Activated naive CD4-positive, alpha-beta T cell treated with anti-CD3 and anti-CD28 coated beads for 36 hours (primary cell): ENCODE measurements at regions not wholly inside any gene's neighbourhood (a gene's known extent, or its start where the extent isn't known, plus 50 kb on each side); places are given as distances from the start of the nearest gene placed in this dataset.

Source experiments
- CTCF ChIA-PET: fragments of 350-600 bp; sonication (Branson Sonifier 250); formaldehyde crosslinking; loops from one replicate; lab custom pipeline; 2021; ENCODE audit warnings: antibody characterized with exemption; lab: Charles Lee
- DNase-seq: peaks from one replicate; pipeline ENCODE4 v3.0.0-alpha.2; 2020
- H3K27ac Mint-ChIP-seq: one replicate; pipeline ENCODE4 v1.8.0; 2021; ENCODE audit warnings: mild to moderate bottlenecking, mixed read lengths
- H3K27me3 Mint-ChIP-seq: one replicate; pipeline ENCODE4 v1.8.0; 2021; ENCODE audit warnings: low read depth, mixed read lengths
- H3K36me3 Mint-ChIP-seq: one replicate; pipeline ENCODE4 v1.8.0; 2021; ENCODE audit warnings: low read depth, mixed read lengths
- H3K4me1 Mint-ChIP-seq: one replicate; pipeline ENCODE4 v1.8.0; 2021; ENCODE audit warnings: low read depth, mixed read lengths
- H3K4me3 Mint-ChIP-seq: one replicate; pipeline ENCODE4 v1.8.0; 2021; ENCODE audit warnings: mild to moderate bottlenecking, moderate library complexity, mixed read lengths
- H3K9me3 Mint-ChIP-seq: one replicate; pipeline ENCODE4 v1.8.0; 2021; ENCODE audit warnings: mixed read lengths
- intact Hi-C: fragments of 100-400 bp; cut with micrococcal nuclease; formaldehyde crosslinking; loops from one replicate; pipeline ENCODE4 v1.15.1; 2023

GRCh38 chr3:54071601-54072000 lies 50.8 kb upstream of the CACNA2D3 start:
- H3K4me3 Mint-ChIP-seq: no peak overlapping the region
- intact Hi-C loops: no loop called here
- peaks cover 2% of the 10 kb centered on the region for H3K36me3 Mint-ChIP-seq
- CTCF ChIA-PET: no interaction called here
- no peaks in the 10 kb centered on the region for H3K27me3 Mint-ChIP-seq
- H3K4me1 Mint-ChIP-seq: no peaks in the 10 kb centered on the region
- no peak for DNase-seq
- no peak overlapping the region for H3K27ac Mint-ChIP-seq
- H3K9me3 Mint-ChIP-seq: peaks cover 15% of the 10 kb centered on the region

DNA sequence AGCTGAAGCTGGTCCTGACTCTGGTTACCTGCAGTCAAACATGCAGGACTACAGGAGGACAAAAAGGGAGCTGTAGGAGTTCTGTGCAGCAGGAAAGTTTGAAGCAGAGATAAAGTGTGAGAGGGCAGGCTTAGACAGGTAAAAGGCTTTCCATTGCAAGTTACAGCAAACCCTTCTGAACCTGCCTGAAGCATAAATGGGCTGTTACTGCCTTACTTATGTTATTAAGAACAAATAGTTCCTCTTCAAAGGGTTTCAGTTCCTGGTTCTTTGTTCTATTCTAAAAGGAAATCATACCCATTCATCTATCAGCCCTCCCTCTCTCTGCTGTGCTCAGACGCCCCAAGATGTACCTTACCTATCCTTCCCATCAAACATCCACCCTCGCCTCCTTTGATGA lies 52.4 kb upstream of the CACNA2D3 start:
- Mint-ChIP-seq H3K36me3 (peaks cover 2% of the 10 kb centered on the region), H3K4me1 (no peaks in the 10 kb centered on the region), H3K27ac (no peak overlapping the region), H3K9me3 (peaks cover 15% of the 10 kb centered on the region), H3K4me3 (no peak overlapping the region), H3K27me3 (no peaks in the 10 kb centered on the region)
- intact Hi-C loops: no loop called here
- no peak for DNase-seq
- CTCF ChIA-PET: no interaction called here

- Mint-ChIP-seq H3K4me1 (no peaks in the 10 kb centered on the region), H3K27ac (no peak overlapping the region), H3K36me3 (peaks cover 2% of the 10 kb centered on the region), H3K4me3 (no peak overlapping the region), H3K27me3 (peaks cover 5% of the 10 kb centered on the region), H3K9me3 (peaks cover 13% of the 10 kb centered on the region)
- CTCF ChIA-PET: no interaction called here
- DNase-seq: no peak
- intact Hi-C loops: no loop called here
Observed at GRCh38 chr3:54067055-54067698, 55.2 kb upstream of the CACNA2D3 start.

DNA sequence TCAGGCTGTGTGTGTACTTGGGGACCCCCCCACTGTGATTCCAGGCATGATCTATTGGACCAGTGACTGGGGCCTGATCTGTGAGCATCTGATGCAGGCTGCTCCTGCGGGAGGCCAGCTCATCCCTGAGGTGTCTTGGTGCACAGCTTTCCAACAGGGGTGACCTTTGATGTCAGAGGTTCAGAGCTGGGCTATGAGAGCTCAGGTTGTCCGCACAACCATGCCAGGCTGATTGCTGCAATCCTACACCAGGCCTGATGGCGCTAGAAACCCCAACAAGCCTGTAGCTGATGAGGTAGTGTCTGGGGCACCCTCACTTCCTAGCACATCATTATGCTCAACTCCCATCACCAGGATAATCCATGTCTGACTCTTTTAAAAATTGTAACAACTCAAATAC lies 56.1 kb upstream of the CACNA2D3 start:
- Mint-ChIP-seq H3K9me3 (peaks cover 12% of the 10 kb centered on the region), H3K27ac (no peak overlapping the region), H3K4me1 (no peaks in the 10 kb centered on the region), H3K27me3 (peaks cover 5% of the 10 kb centered on the region), H3K36me3 (peaks cover 2% of the 10 kb centered on the region), H3K4me3 (no peak overlapping the region)
- CTCF ChIA-PET: no interaction called here
- intact Hi-C loops: no loop called here
- no peak for DNase-seq

DNA sequence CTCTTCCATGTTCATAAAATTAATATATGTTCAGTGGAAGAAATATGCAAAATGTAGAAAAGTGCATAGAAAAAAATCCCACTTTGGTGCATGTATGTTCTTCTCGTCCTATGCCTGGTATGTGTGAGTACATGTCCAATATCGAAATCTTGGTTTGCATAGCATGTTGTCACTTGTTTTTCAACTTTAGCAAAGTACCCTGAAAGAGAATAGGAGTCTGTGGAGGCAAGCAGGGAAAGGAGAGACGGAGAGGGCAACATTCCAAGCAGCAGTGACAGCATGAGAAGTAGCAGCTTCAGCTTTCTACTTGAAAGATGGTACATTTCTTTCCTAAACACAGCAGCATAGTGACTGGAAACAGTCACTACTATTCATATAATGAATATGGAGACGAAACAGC lies 56.8 kb upstream of the CACNA2D3 start:
- CTCF ChIA-PET: no interaction called here
- Mint-ChIP-seq H3K27ac (no peak overlapping the region), H3K36me3 (no peaks in the 10 kb centered on the region), H3K4me3 (no peak overlapping the region), H3K9me3 (peaks cover 7% of the 10 kb centered on the region), H3K27me3 (peaks cover 5% of the 10 kb centered on the region), H3K4me1 (no peaks in the 10 kb centered on the region)
- intact Hi-C loops: no loop called here
- DNase-seq: no peak

GRCh38 chr3:54065140-54065539 lies 57.2 kb upstream of the CACNA2D3 start:
- Mint-ChIP-seq H3K27me3 (peaks cover 5% of the 10 kb centered on the region), H3K4me1 (no peaks in the 10 kb centered on the region), H3K36me3 (no peaks in the 10 kb centered on the region), H3K4me3 (no peak overlapping the region), H3K27ac (no peak overlapping the region), H3K9me3 (peaks cover 3% of the 10 kb centered on the region)
- intact Hi-C loops: no loop called here
- DNase-seq: no peak
- CTCF ChIA-PET: no interaction called here

GRCh38 chr3:54064486-54064885 lies 57.9 kb upstream of the CACNA2D3 start:
- DNase-seq: no peak
- peaks cover 5% of the 10 kb centered on the region for H3K27me3 Mint-ChIP-seq
- H3K4me1 Mint-ChIP-seq: no peaks in the 10 kb centered on the region
- H3K4me3 Mint-ChIP-seq: no peak overlapping the region
- CTCF ChIA-PET: no interaction called here
- H3K36me3 Mint-ChIP-seq: no peaks in the 10 kb centered on the region
- intact Hi-C loops: no loop called here
- H3K9me3 Mint-ChIP-seq: no peaks in the 10 kb centered on the region
- no peak overlapping the region for H3K27ac Mint-ChIP-seq

GRCh38 chr3:54062546-54062945 lies 59.8 kb upstream of the CACNA2D3 start:
- Mint-ChIP-seq H3K4me3 (no peak overlapping the region), H3K36me3 (no peaks in the 10 kb centered on the region), H3K4me1 (no peaks in the 10 kb centered on the region), H3K9me3 (no peaks in the 10 kb centered on the region), H3K27ac (no peak overlapping the region), H3K27me3 (peaks cover 5% of the 10 kb centered on the region)
- CTCF ChIA-PET: no interaction called here
- no peak for DNase-seq
- intact Hi-C loops: no loop called here

DNA sequence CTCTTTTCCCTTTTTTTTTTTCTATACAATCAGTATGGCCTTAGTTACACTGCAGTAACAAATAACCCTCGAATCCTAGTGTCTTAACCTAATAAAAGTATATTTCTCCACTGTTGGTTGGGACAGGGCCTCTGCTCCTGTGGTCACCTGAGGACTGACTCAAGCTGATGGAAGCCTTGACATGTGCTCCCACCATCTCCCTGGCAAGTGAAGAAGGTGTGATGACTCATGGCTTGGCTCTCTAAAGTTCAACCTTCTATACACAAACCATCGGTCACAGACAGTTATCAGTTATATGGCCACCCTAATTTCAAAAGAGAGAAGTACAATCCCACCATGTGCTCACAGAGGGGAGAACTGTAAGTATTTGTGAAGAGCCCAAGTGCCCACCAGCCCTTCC lies 65.8 kb upstream of the CACNA2D3 start:
- CTCF ChIA-PET: no interaction called here
- Mint-ChIP-seq H3K4me1 (no peaks in the 10 kb centered on the region), H3K9me3 (no peaks in the 10 kb centered on the region), H3K27me3 (no peaks in the 10 kb centered on the region), H3K4me3 (no peak overlapping the region), H3K27ac (no peak overlapping the region), H3K36me3 (no peaks in the 10 kb centered on the region)
- intact Hi-C loops: no loop called here
- no peak for DNase-seq

DNA sequence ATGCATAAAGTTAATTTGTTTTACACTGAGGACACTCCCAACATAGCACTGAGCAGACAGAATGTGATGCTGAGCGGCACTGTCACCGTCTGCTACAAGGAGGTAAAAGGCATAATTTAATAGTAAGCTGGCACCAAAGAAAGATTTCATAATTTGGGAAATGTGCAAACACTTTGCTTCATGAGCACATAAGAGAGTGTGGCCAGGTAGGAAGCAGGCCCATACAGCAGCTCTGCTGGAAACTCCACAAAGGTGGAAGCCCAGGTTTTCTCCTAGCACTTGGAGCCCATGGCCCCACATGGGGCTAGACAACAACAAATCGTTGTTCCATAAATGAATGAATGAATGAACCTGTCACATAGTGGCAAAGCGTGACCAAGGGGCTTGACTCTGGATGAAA lies 68.5 kb upstream of the CACNA2D3 start:
- CTCF ChIA-PET: no interaction called here
- DNase-seq: no peak
- no peaks in the 10 kb centered on the region for H3K4me1 Mint-ChIP-seq

DNA sequence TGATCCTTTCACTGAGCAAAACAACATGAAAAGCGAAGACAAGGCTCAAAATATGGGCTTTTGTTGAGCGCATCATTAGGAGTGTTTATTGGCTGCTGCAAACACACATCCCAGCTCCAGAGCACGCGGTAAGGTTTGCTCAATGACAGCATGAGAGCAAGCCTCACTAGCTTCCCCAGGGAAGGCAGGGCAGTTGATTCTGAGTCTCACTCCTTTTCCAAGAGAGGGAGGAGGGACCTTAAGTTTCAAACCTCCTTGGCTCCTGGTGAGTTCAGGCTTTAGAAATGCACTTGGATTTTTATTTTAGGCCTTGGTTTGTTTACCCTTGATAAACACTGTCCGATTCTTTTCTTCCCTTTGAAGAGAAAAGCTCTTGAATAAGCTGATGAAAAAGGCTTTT lies 69.1 kb upstream of the CACNA2D3 start:
- CTCF ChIA-PET: no interaction called here
- H3K27ac Mint-ChIP-seq: no peak overlapping the region
- H3K4me3 Mint-ChIP-seq: no peak overlapping the region

More for the DNA sequence above, 68.5 kb upstream of the CACNA2D3 start:
- intact Hi-C loops: no loop called here
- H3K27ac Mint-ChIP-seq: no peak overlapping the region
- H3K4me3 Mint-ChIP-seq: no peak overlapping the region
- peaks cover under 1% of the 10 kb centered on the region for H3K27me3 Mint-ChIP-seq
- H3K36me3 Mint-ChIP-seq: no peaks in the 10 kb centered on the region
- H3K9me3 Mint-ChIP-seq: no peaks in the 10 kb centered on the region

DNA sequence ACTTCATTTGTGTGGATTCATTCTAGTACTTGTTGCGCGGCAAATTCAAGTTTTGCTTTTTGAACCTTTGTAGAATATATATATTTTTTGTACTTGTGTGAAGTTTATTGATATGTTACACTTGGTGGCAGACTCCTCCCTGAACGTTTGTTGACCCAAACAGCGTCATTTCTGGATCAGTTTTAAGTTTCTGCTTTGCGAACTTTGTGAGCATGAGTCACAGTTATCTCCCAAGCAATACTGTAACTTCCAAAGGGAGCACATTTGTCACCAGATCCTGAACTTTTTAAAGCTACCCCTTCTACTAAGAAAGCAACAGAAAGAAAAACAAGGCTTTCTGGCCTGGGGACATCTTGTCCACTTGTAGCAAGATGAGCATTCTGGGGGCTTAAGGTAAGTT lies 74.8 kb upstream of the CACNA2D3 start:
- intact Hi-C loops: no loop called here
- Mint-ChIP-seq H3K27ac (no peak overlapping the region), H3K4me3 (no peak overlapping the region), H3K36me3 (no peaks in the 10 kb centered on the region), H3K27me3 (peaks cover 6% of the 10 kb centered on the region), H3K9me3 (no peaks in the 10 kb centered on the region), H3K4me1 (no peaks in the 10 kb centered on the region)
- CTCF ChIA-PET: interaction anchor here (1.1 kb wide), 1 partner anchor 109 kb away, joined by 3 read pairs; no protein-coding TSS in a partner anchor
- DNase-seq: no peak

More for the DNA sequence above, 69.1 kb upstream of the CACNA2D3 start:
- intact Hi-C loops: no loop called here
- Mint-ChIP-seq H3K4me1 (no peaks in the 10 kb centered on the region), H3K9me3 (no peaks in the 10 kb centered on the region), H3K27me3 (peaks cover 2% of the 10 kb centered on the region), H3K36me3 (no peaks in the 10 kb centered on the region)
- DNase-seq: no peak

DNA sequence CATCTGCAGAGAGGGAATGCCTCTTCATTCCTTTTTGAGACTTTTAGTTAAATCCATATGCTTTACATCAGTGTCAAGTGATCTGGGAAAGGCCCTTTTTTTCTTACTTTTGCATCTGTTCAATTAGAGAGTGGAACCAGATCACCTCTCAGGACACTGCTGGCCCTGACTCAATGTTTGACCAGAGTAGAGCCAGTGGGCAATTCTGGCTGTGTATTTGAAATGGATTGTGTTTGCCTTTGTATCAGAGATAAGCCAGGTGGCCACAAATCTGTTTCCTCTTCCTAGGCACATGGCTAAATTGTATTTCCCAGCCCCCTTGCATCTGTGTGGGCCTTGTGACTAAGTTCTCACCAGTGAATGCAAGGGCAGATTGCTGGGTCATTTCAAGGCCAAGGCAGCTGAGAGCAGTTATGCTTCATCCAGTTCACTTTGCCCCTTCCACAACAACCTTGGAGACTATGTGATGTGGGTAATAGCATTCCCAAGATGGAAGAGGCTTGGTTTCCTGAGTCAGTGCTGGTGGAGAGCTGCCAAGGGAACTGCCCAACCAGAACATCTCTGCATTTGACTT lies 75.6 kb upstream of the CACNA2D3 start:
- no peak overlapping the region for H3K27ac Mint-ChIP-seq
- intact Hi-C loops: no loop called here
- H3K4me3 Mint-ChIP-seq: no peak overlapping the region
- H3K9me3 Mint-ChIP-seq: no peaks in the 10 kb centered on the region
- H3K27me3 Mint-ChIP-seq: peaks cover 6% of the 10 kb centered on the region
- H3K4me1 Mint-ChIP-seq: no peaks in the 10 kb centered on the region
- no peak for DNase-seq
- CTCF ChIA-PET: interaction anchor here (1.0 kb wide), 1 partner anchor 225 kb away, joined by 4 read pairs; no protein-coding TSS in a partner anchor
- H3K36me3 Mint-ChIP-seq: no peaks in the 10 kb centered on the region
